ENCODE measurements at regions not wholly inside any gene's neighbourhood (a gene's known extent, or its start where the extent isn't known, plus 50 kb on each side); places are given as distances from the start of the nearest gene placed in this dataset.

DNA sequence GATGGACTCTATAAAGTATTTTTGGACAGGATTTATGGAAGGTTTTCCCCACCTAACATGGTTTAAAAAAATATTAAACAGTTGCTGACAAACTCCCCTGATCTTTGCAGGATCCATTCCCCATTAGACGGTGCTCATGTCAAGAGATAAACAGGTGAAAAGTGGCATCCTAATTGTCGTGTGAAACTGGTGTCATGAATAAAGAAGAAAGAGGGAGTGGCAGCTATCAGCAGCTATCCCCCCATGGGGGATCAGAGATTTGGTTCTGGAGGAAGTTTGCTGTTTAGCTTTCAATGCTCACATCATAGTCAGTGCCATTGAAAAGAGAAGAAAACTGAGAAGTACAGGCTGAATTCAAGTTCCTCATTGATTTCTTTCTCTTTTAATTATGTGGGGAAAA, 329.3 kb upstream of the BRINP1 start:
- TF ChIP-seq, protein P1, sequence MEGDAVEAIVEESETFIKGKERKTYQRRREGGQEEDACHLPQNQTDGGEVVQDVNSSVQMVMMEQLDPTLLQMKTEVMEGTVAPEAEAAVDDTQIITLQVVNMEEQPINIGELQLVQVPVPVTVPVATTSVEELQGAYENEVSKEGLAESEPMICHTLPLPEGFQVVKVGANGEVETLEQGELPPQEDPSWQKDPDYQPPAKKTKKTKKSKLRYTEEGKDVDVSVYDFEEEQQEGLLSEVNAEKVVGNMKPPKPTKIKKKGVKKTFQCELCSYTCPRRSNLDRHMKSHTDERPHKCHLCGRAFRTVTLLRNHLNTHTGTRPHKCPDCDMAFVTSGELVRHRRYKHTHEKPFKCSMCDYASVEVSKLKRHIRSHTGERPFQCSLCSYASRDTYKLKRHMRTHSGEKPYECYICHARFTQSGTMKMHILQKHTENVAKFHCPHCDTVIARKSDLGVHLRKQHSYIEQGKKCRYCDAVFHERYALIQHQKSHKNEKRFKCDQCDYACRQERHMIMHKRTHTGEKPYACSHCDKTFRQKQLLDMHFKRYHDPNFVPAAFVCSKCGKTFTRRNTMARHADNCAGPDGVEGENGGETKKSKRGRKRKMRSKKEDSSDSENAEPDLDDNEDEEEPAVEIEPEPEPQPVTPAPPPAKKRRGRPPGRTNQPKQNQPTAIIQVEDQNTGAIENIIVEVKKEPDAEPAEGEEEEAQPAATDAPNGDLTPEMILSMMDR (IDR thresholded peaks at IDR 0.05) = no peak
- TF ChIP-seq PBX3 (IDR thresholded peaks at IDR 0.05) = no peak
- no peak for TF ChIP-seq POLR2A (IDR thresholded peaks at IDR 0.05; ENCODE audit: low read length)
- no peak for TF ChIP-seq ZFP36 (IDR thresholded peaks at IDR 0.05; ENCODE audit: borderline replicate concordance, partially characterized antibody)
- TF ChIP-seq HDAC2 (IDR thresholded peaks at IDR 0.05) = no peak
- no peak for TF ChIP-seq CEBPB (IDR thresholded peaks at IDR 0.05)
- TF ChIP-seq, protein P2, sequence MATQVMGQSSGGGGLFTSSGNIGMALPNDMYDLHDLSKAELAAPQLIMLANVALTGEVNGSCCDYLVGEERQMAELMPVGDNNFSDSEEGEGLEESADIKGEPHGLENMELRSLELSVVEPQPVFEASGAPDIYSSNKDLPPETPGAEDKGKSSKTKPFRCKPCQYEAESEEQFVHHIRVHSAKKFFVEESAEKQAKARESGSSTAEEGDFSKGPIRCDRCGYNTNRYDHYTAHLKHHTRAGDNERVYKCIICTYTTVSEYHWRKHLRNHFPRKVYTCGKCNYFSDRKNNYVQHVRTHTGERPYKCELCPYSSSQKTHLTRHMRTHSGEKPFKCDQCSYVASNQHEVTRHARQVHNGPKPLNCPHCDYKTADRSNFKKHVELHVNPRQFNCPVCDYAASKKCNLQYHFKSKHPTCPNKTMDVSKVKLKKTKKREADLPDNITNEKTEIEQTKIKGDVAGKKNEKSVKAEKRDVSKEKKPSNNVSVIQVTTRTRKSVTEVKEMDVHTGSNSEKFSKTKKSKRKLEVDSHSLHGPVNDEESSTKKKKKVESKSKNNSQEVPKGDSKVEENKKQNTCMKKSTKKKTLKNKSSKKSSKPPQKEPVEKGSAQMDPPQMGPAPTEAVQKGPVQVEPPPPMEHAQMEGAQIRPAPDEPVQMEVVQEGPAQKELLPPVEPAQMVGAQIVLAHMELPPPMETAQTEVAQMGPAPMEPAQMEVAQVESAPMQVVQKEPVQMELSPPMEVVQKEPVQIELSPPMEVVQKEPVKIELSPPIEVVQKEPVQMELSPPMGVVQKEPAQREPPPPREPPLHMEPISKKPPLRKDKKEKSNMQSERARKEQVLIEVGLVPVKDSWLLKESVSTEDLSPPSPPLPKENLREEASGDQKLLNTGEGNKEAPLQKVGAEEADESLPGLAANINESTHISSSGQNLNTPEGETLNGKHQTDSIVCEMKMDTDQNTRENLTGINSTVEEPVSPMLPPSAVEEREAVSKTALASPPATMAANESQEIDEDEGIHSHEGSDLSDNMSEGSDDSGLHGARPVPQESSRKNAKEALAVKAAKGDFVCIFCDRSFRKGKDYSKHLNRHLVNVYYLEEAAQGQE (IDR thresholded peaks at IDR 0.05) = no peak

Data from A549 (cell line).